ENCODE measurements at regions not wholly inside any gene's neighbourhood (a gene's known extent, or its start where the extent isn't known, plus 50 kb on each side); places are given as distances from the start of the nearest gene placed in this dataset.

- FAIRE-seq (no peak), DNase-seq (ENCODE audit: insufficient read length, low spot score) (no peak)
- no peak for TF ChIP-seq POLR2AphosphoS5 (IDR thresholded peaks at IDR 0.05; ENCODE audit: low read depth, low read length)
- no peak for TF ChIP-seq POU2F2 (IDR thresholded peaks at IDR 0.05; ENCODE audit: low read depth, low read length)
- no peak for TF ChIP-seq SPI1 (IDR thresholded peaks at IDR 0.05; ENCODE audit: low read depth, low read length)
- no peak for TF ChIP-seq PAX5 (IDR thresholded peaks at IDR 0.05; ENCODE audit: insufficient read depth, low read length, severe bottlenecking)
- no peak for TF ChIP-seq TAF1 (IDR thresholded peaks at IDR 0.05; ENCODE audit: low read depth, low read length)
- no peak for TF ChIP-seq POLR2A (IDR thresholded peaks at IDR 0.05; ENCODE audit: low read depth, low read length)
Observed at GRCh38 chr14:101129521-101130167, 226.1 kb upstream of the RTL1 start.

GRCh38 chr14:101130861-101131260 is 227.3 kb upstream of the RTL1 start:
- DNase-seq (ENCODE audit: insufficient read length, low spot score) (no peak), FAIRE-seq (no peak)
- TF ChIP-seq SPI1 (IDR thresholded peaks at IDR 0.05; ENCODE audit: low read depth, low read length): no peak
- no peak for TF ChIP-seq PAX5 (IDR thresholded peaks at IDR 0.05; ENCODE audit: insufficient read depth, low read length, severe bottlenecking)
- TF ChIP-seq POLR2A (IDR thresholded peaks at IDR 0.05; ENCODE audit: low read depth, low read length): no peak
- no peak for TF ChIP-seq POLR2AphosphoS5 (IDR thresholded peaks at IDR 0.05; ENCODE audit: low read depth, low read length)
- TF ChIP-seq POU2F2 (IDR thresholded peaks at IDR 0.05; ENCODE audit: low read depth, low read length): no peak
- no peak for TF ChIP-seq TAF1 (IDR thresholded peaks at IDR 0.05; ENCODE audit: low read depth, low read length)

- TF ChIP-seq SPI1 (IDR thresholded peaks at IDR 0.05; ENCODE audit: low read depth, low read length) (no peak), TAF1 (IDR thresholded peaks at IDR 0.05; ENCODE audit: low read depth, low read length) (no peak), PAX5 (IDR thresholded peaks at IDR 0.05; ENCODE audit: insufficient read depth, low read length, severe bottlenecking) (no peak), POLR2AphosphoS5 (IDR thresholded peaks at IDR 0.05; ENCODE audit: low read depth, low read length) (no peak), POLR2A (IDR thresholded peaks at IDR 0.05; ENCODE audit: low read depth, low read length) (no peak), POU2F2 (IDR thresholded peaks at IDR 0.05; ENCODE audit: low read depth, low read length) (no peak)
- FAIRE-seq: no peak
- no peak for DNase-seq (ENCODE audit: insufficient read length, low spot score)
Observed at GRCh38 chr14:101131451-101131916, 228.0 kb upstream of the RTL1 start.

GRCh38 chr14:101132051-101132571 is 228.6 kb upstream of the RTL1 start:
- DNase-seq (ENCODE audit: insufficient read length, low spot score) (no peak), FAIRE-seq (no peak)
- TF ChIP-seq POU2F2 (IDR thresholded peaks at IDR 0.05; ENCODE audit: low read depth, low read length) (no peak), PAX5 (IDR thresholded peaks at IDR 0.05; ENCODE audit: insufficient read depth, low read length, severe bottlenecking) (no peak), POLR2AphosphoS5 (IDR thresholded peaks at IDR 0.05; ENCODE audit: low read depth, low read length) (no peak), SPI1 (IDR thresholded peaks at IDR 0.05; ENCODE audit: low read depth, low read length) (no peak), TAF1 (IDR thresholded peaks at IDR 0.05; ENCODE audit: low read depth, low read length) (no peak), POLR2A (IDR thresholded peaks at IDR 0.05; ENCODE audit: low read depth, low read length) (no peak)

GRCh38 chr14:101132588-101132987 is 229.1 kb upstream of the RTL1 start:
- no peak for TF ChIP-seq POU2F2 (IDR thresholded peaks at IDR 0.05; ENCODE audit: low read depth, low read length)
- TF ChIP-seq POLR2A (IDR thresholded peaks at IDR 0.05; ENCODE audit: low read depth, low read length): no peak
- no peak for TF ChIP-seq PAX5 (IDR thresholded peaks at IDR 0.05; ENCODE audit: insufficient read depth, low read length, severe bottlenecking)
- TF ChIP-seq SPI1 (IDR thresholded peaks at IDR 0.05; ENCODE audit: low read depth, low read length): no peak
- TF ChIP-seq TAF1 (IDR thresholded peaks at IDR 0.05; ENCODE audit: low read depth, low read length): no peak
- TF ChIP-seq POLR2AphosphoS5 (IDR thresholded peaks at IDR 0.05; ENCODE audit: low read depth, low read length): no peak
- FAIRE-seq (no peak), DNase-seq (ENCODE audit: insufficient read length, low spot score) (no peak)

- TF ChIP-seq POLR2A (IDR thresholded peaks at IDR 0.05; ENCODE audit: low read depth, low read length) (no peak), PAX5 (IDR thresholded peaks at IDR 0.05; ENCODE audit: insufficient read depth, low read length, severe bottlenecking) (no peak), POLR2AphosphoS5 (IDR thresholded peaks at IDR 0.05; ENCODE audit: low read depth, low read length) (no peak), SPI1 (IDR thresholded peaks at IDR 0.05; ENCODE audit: low read depth, low read length) (no peak), POU2F2 (IDR thresholded peaks at IDR 0.05; ENCODE audit: low read depth, low read length) (no peak), TAF1 (IDR thresholded peaks at IDR 0.05; ENCODE audit: low read depth, low read length) (no peak)
- no peak for DNase-seq (ENCODE audit: insufficient read length, low spot score)
- FAIRE-seq: no peak
Observed at GRCh38 chr14:101133068-101133467, 229.5 kb upstream of the RTL1 start.

GRCh38 chr14:101134161-101134631 is 230.7 kb upstream of the RTL1 start:
- FAIRE-seq: no peak
- TF ChIP-seq POLR2AphosphoS5 (IDR thresholded peaks at IDR 0.05; ENCODE audit: low read depth, low read length) (no peak), TAF1 (IDR thresholded peaks at IDR 0.05; ENCODE audit: low read depth, low read length) (no peak)
- no peak for DNase-seq (ENCODE audit: insufficient read length, low spot score)

GRCh38 chr14:101134851-101135433 is 231.4 kb upstream of the RTL1 start:
- no peak for DNase-seq (ENCODE audit: insufficient read length, low spot score)
- TF ChIP-seq PAX5 (IDR thresholded peaks at IDR 0.05; ENCODE audit: insufficient read depth, low read length, severe bottlenecking): no peak
- TF ChIP-seq POLR2AphosphoS5 (IDR thresholded peaks at IDR 0.05; ENCODE audit: low read depth, low read length): no peak
- TF ChIP-seq POU2F2 (IDR thresholded peaks at IDR 0.05; ENCODE audit: low read depth, low read length): no peak
- TF ChIP-seq POLR2A (IDR thresholded peaks at IDR 0.05; ENCODE audit: low read depth, low read length): no peak
- no peak for TF ChIP-seq SPI1 (IDR thresholded peaks at IDR 0.05; ENCODE audit: low read depth, low read length)
- no peak for TF ChIP-seq TAF1 (IDR thresholded peaks at IDR 0.05; ENCODE audit: low read depth, low read length)
- no peak for FAIRE-seq
